Astrocyte (in vitro differentiated cells and primary cell): ENCODE measurements at regions not wholly inside any gene's neighbourhood (a gene's known extent, or its start where the extent isn't known, plus 50 kb on each side); places are given as distances from the start of the nearest gene placed in this dataset.

Experiments used
- EZH2 ChIP-seq: IDR thresholded peaks from 2 replicates; pipeline ENCODE4 v1.6.1; 2012; ENCODE audit warnings: mild to moderate bottlenecking, low read length, inconsistent platforms; ENCODE audit not compliant: insufficient read depth
- TF ChIP-seq, protein P1 (sequence below): IDR thresholded peaks from 2 replicates; pipeline ENCODE4 v1.5.1; 2011; ENCODE audit warnings: low read depth, mild to moderate bottlenecking, inconsistent platforms, low read length, moderate library complexity; ENCODE audit not compliant: insufficient read depth

DNA sequence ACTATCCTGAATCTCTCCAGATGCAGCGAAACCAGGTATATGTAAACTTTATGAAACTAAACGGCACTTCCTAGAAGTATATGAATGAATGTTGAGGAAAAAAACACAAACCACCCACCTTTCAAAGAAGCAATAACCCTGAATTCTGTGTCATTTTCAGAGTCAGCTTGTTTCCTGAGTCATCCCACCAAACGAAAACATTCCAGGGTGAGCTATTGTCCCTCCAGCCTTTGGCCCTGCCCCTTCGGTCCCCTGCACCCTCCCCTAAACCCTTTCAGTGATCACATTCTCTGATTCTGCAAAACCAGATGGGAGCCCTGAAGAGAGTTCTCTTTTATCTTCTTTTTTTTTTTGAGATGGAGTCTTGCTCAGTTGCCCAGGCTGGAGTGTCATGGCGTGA, 202.6 kb upstream of the ALG10B start:
- TF ChIP-seq, protein P1, sequence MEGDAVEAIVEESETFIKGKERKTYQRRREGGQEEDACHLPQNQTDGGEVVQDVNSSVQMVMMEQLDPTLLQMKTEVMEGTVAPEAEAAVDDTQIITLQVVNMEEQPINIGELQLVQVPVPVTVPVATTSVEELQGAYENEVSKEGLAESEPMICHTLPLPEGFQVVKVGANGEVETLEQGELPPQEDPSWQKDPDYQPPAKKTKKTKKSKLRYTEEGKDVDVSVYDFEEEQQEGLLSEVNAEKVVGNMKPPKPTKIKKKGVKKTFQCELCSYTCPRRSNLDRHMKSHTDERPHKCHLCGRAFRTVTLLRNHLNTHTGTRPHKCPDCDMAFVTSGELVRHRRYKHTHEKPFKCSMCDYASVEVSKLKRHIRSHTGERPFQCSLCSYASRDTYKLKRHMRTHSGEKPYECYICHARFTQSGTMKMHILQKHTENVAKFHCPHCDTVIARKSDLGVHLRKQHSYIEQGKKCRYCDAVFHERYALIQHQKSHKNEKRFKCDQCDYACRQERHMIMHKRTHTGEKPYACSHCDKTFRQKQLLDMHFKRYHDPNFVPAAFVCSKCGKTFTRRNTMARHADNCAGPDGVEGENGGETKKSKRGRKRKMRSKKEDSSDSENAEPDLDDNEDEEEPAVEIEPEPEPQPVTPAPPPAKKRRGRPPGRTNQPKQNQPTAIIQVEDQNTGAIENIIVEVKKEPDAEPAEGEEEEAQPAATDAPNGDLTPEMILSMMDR = no peak
- no peak for TF ChIP-seq EZH2
